Skin epidermis (tissue), 12 donors: ENCODE measurements at regions not wholly inside any gene's neighbourhood (a gene's known extent, or its start where the extent isn't known, plus 50 kb on each side); places are given as distances from the start of the nearest gene placed in this dataset.
"Not testable (repeated sequence)": the region's sequence is repeated elsewhere in the genome, so short reads cannot be mapped to it uniquely, and the experiment has no call there.

Source experiments
- H3K27ac ChIP-seq, 21 experiments: fragments of 200-600 bp; sonication (generic) in 11 of 21; one replicate each; pipeline ENCODE4 v1.5.0; 2020; ENCODE audit warnings: mild to moderate bottlenecking in 3 of 21, inconsistent platforms in 2 of 21, moderate library complexity in 2 of 21
- H3K4me3 ChIP-seq, 7 experiments: fragments of 200-600 bp; sonication (generic) in 2 of 7; one replicate each; pipeline ENCODE4 v1.5.0; 2020; ENCODE audit warnings: inconsistent platforms in 2 of 7, mild to moderate bottlenecking in 2 of 7, moderate library complexity in 1 of 7

DNA sequence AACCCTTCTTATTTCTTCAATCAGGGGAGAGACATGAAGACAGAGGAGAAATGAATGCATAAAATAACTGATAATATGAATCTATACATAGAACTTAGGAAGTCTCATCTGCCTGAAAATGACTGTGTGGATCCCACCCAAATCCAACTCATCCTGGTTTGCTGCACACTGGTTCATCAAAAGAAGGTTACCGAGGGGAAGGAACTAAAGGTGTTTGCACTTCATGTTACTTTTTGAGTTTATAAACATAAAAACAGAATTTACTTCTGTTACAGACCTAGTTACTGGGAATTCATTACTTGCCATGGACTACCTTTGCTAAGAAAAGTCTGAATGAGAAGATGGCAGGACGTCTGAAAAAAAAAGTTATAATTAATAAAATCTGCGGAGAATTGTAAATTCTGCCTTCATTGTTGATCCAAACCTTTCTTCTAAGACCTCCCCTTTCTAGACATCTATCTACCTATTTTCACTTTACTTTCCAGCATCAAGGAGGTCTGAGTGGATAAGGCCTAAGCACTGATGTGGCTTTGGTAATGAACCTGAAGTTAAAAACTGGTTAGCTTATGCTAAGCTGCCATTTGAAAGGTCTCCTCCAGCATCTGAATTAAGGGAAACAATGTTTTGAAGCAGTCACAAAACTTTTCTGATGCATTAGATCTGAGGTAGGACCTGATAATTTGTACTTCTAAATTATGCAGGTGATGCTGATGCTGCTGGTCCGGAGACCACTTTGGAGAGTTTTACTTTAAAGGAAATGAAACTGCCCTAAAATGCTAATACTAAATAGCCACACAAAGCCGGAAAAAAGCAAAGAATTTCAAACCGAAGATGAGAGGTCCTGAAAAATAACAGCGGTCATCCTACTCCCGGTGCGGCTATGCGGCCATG is 84.0 kb downstream of the HFE start:
- Histone ChIP-seq H3K4me3 (peak overlapping the region; percentile 44 to 74 (median 55)), H3K27ac (peak overlapping the region in 20 of 21 experiments; percentile 80 to 98 (median 94))

DNA sequence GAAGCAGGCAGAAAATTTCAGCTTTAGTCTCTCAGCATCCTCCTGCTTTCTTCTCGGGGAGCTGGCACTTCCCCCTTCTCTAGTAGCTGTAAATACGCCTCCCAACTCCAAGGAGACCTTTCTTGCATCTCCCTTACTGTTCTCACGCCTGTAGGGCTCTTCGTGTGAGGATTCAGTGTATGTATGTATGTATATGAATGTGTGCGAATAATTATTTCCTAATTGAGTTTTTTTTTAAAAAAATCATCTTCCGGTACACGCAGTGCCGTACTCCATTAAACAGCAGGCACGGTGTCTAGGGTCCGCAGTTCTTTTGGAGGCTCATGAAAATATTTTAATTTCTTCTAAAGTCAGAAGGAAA is 85.4 kb downstream of the HFE start:
- peak overlapping the region; percentile 66 to 98 (median 94) for H3K27ac ChIP-seq
- peak overlapping the region; percentile 44 to 74 (median 55) for H3K4me3 ChIP-seq

DNA sequence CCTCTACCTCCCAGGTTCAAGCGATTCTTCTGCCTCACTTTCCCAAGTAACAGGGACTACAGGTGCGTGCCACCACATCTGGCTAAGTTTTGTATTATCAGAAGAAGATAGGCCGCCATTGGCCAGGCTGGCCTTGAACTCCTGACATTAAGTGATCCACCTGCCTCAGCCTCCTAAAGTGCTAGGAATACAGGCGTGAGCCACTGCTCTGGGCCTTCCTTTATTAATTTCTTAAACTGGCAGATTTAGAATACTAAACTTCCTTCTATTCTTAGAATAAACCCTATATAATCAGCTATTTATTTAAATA is 86.6 kb downstream of the HFE start:
- H3K4me3 ChIP-seq, result no peak overlapping the region

DNA sequence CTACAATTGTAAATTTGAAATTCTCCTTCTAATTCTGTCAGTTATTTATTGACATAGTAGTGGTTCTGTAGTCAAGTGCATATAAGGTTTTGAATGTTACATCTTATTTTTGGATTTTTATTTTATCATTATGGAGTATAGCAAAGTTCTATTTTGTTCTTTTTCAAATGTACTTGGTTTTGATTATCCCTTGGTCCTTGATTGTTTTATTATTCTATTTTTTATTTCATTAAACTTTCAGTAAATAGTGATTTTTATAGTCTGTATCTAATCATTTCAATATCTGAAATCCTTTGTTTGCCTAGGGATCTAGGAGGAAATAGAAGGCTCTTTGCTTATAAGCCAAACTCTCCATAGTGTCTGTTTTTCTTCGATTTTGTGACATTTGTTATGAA is 87.8 kb downstream of the HFE start:
- H3K4me3 ChIP-seq, result no peak overlapping the region
- no peak overlapping the region for H3K27ac ChIP-seq

More for the DNA sequence above, 86.6 kb downstream of the HFE start:
- peak overlapping the region in 2 of 21 experiments; percentile 94 to 97 for H3K27ac ChIP-seq

DNA sequence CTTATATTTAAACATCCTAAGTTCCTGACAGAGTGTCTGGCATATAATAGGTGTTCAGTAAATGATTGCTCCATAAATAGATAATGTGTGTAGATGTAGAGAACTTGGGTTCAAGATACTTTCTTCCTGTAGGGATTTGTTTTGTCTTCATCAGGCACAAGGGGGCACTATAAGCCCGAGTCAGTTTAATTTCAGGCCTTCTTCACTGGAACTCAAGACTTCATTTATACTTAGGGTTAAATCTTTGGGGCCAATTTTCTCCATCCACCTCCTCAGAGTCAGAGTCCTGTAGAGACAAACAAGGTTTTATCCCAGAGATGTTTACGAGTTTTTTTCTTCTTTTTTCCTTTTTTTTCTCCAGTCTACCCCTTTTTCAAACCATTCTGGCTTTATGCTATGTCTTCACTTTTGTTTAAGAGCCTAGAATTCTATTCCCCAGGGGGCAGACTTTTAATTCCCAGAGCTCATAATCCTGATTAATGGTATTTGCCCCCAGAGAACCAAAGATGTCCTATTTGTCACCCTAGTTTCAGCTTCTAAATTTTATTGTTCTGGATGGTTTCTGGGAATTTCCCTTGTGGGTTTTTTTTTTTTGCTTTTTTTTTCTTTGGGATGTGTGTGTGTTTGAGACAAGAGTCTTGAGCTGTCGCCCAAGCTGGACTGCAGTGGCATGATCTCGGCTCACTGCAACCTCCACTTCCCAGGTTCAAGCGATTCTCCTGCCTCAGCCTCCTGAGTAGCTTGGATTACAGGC is 88.4 kb downstream of the HFE start:
- Histone ChIP-seq H3K27ac (no peak overlapping the region), H3K4me3 (no peak overlapping the region)

DNA sequence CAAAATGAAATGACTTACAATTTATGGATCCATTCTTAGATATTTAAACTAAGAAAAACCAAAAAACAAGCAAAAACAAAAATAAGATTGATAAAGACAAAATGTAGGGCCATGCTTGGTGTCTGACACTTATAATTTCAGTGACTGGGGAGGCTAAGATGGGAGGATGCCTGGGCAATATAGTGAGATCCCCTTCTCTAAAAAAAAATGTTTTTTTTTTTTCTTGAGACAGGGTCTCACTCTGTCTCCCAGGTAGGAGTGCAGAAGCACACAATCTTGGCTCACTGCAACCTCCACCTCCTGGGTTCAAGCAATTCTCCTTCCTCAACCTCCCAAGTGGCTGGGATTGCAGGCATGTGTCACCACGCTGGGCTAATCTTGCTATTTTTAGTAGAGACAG is 92.4 kb downstream of the HFE start:
- Histone ChIP-seq H3K4me3 (no peak overlapping the region), H3K27ac (no peak overlapping the region)

DNA sequence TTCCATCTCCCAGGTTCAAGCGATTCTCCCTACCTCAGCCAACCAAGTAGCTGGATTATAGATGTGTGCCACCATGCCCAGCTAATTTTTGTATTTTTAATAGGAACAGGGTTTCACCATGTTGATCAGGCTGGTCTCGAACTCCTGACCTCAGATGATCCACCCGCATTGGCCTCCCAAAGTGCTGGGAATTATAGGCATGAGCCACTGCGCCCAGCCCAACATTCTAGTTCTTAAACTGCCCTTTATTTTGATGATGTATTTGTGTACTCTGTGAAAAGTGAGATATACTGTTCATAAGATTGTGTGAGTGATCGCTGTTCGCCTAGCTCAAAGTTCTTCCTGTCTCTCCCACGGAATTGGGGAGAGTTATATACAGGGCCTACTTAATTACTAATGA is 93.1 kb downstream of the HFE start:
- Histone ChIP-seq H3K27ac (peak overlapping the region in 1 of 21 experiments; percentile 36), H3K4me3 (no peak overlapping the region)

DNA sequence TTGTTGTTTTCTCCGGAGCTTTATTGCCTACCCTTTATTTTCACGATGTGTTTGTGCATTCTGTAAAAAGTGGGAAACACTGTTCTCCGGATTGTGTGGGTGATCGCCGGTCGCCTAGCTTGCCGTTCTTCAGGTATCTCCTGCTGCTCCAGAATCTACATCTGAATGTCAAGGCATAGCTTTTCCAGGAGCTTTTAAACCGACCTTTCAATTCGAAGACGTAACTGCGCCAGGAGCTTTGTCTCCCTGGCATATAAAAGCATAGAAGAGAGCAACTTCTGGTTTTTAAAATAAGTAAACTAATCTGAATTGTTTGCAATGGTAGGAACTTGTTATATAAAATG is 96.0 kb downstream of the HFE start:
- peak overlapping the region in 17 of 21 experiments; percentile 7 to 86 (median 63) for H3K27ac ChIP-seq
- peak overlapping the region; percentile 30 to 50 (median 35) for H3K4me3 ChIP-seq

DNA sequence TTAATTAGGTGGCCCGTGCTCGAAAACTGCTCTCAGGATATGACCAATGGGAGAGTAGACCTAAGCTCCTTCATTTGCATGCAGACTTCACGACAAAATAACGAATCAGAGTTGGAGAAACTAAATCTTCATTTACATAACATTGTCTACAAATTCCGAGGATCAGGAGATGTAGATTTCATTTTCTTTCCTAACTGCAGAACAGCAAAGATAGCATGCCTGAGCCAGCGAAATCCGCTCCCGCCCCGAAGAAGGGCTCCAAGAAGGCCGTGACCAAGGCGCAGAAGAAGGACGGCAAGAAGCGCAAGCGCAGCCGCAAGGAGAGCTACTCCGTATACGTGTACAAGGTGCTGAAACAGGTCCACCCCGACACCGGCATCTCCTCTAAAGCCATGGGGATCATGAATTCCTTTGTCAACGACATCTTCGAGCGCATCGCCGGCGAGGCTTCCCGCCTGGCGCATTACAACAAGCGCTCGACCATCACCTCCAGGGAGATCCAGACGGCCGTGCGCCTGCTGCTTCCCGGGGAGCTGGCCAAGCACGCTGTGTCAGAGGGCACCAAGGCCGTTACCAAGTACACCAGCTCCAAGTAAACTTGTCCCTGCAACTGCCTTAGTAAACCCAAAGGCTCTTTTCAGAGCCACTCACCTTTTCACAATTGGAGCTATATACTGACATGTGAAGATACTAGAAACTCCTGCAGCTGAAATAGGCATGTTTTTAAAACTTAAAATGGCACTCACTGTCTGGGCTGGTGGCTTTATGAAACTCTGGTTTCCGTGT is 96.5 kb downstream of the HFE start:
- peak overlapping the region in 17 of 21 experiments; percentile 19 to 86 (median 63) for H3K27ac ChIP-seq
- peak overlapping the region; percentile 30 to 50 (median 35) for H3K4me3 ChIP-seq

DNA sequence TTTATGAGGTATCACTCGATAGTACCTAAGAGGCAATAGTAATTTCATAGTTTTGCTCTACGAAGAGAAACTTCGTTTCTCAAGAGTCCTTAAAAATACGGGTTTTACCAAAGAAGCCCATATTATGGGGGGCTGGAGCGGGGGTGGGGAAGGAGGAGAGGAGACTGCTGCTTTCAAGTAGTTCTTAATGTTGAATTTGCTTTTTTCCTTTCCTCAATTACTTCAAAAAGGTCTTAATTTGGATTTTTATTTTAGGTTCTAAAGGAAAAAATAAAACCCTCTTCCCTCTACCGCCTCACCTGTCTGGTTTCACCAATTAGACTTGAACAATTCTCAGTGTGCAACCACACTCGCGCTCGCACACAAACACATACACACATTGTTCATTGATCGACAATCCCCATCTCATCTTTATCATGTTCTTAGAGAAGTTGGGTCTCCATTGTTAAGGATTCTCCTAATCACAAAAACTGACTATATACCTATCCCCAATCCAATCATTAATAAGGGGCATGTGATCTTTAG is 97.2 kb downstream of the HFE start:
- Histone ChIP-seq H3K4me3 (peak overlapping the region in 4 of 7 experiments; percentile 30 to 50 (median 40)), H3K27ac (peak overlapping the region in 10 of 21 experiments; percentile 37 to 86 (median 66))

DNA sequence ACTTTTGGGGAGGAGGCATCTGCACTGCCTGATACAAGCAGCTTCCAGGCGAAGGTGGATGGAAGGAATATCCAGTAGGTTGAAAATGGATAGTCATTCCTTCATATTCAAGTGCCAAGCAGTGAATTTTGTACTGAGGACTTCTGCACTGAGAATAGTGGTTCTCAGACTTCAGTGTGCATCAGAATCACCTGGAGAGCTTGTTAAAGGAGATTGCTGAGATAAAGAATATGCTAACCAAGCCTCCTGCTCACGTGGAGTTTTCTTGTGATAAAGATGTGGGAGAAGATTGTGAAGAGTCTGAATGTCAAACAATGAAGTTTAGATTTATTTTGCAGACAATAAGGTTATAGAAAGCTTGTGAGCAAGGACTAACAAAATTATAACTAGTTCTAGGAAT is 97.8 kb downstream of the HFE start:
- Histone ChIP-seq H3K27ac (no peak overlapping the region), H3K4me3 (no peak overlapping the region)

DNA sequence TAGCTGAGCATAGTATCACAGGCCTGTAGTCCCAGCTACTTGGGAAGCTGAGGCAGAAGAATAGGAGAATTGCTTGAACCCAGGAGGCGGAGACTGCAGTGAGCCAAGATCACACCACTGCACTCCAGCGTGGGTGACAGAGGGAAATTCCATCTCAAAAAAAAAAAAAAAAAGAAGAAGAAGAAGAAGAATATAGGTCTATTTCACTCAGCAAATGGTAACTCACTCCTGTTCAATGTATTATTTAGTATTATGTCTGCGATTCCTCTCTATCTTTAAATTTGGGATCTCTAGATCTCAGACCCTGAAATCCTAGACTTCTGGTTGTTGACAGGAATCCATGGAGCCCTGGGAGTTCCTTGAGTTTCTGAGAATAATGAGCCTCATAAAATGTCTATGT is 98.6 kb downstream of the HFE start:
- Histone ChIP-seq H3K27ac (no peak overlapping the region), H3K4me3 (no peak overlapping the region)

DNA sequence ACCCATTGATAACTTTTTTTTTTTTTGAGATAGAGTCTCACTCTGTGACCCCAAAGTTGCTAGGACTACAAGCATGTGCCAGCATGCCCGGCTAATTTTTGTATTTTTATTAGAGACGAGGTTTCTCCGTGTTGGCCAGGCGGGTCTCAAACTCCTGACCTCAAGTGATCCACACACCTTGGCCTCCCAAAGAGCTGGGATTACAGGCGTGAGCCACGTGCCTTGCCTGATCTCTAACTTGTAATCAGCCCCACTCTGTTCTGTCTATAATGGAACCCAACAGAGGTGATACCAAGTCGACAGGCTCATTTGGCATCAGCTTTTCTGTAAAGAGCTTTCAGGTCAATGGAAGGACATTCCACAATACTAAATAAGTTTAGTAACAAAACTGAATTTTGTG is 99.4 kb downstream of the HFE start:
- Histone ChIP-seq H3K27ac (no peak overlapping the region), H3K4me3 (no peak overlapping the region)

DNA sequence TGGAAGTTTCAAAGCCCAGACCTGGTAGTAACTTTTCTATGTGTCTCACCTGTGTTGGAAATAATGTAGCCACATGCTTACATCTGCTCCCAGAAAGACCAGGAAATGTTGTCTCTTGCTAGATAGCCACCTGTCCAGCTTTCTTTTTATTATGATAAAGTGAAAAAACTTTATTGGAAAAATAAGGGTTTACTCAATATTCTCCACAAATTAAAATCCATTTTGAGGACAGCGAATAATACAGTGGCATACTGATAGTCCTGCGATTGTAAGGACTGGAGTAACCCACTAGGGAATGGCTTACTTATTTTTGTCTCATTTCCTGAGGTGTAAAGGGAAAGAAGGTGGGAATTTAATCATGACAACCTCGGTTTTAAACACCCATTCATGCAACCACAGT is 100.1 kb downstream of the HFE start:
- Histone ChIP-seq H3K27ac (no peak overlapping the region), H3K4me3 (no peak overlapping the region)

DNA sequence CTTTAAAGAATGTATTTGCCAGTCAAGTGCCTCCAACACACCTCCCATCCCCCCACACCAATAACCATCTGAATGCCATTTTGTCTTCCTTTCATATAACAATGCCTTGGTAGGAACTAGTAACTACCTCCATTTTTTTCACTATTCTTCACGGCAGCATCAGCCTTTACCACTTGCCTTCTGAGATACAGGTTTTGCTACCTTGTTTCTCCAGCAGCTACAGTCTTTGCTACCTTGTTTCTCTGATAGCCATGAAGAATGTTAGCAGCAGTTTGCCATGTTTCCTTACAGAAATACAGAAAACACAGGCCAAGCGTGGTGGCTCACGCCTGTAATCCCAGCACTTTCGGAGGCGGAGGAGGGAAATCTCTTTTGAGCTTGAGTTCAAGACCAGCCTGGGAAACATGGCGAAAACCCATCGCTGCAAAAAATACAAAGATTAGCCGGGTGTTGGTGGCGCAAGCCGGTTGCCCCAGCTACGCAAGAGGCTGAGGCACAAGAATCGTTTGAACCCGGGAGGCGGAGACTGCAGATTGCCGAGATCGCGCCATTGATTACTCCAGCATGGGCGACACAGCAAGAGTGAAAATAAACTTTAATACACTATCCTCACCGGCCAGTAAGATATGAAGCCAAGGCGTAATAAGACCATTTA is 100.9 kb downstream of the HFE start:
- Histone ChIP-seq H3K27ac (peak overlapping the region in 19 of 21 experiments; percentile 20 to 86 (median 69)), H3K4me3 (peak overlapping the region; percentile 34 to 60 (median 45))

DNA sequence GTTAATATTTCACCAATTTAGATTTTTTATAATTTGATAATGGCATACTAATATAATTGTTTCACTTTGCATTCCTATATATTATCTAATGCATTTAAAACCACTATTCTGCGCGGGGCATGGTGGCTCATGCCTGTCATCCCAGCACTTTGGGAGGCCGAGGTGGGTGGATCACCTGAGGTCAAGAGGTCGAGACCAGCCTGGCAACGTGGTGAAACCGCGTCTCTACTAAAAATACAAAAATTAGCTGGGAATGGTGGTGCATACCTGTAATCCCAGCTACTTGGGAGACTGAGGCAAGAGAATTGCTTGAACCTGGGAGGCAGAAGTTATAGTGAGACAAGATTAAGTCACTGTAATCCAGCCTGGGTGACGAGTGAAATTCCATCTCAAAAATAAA is 104.3 kb downstream of the HFE start:
- not testable (repeated sequence) for H3K4me3 ChIP-seq, H3K27ac ChIP-seq

DNA sequence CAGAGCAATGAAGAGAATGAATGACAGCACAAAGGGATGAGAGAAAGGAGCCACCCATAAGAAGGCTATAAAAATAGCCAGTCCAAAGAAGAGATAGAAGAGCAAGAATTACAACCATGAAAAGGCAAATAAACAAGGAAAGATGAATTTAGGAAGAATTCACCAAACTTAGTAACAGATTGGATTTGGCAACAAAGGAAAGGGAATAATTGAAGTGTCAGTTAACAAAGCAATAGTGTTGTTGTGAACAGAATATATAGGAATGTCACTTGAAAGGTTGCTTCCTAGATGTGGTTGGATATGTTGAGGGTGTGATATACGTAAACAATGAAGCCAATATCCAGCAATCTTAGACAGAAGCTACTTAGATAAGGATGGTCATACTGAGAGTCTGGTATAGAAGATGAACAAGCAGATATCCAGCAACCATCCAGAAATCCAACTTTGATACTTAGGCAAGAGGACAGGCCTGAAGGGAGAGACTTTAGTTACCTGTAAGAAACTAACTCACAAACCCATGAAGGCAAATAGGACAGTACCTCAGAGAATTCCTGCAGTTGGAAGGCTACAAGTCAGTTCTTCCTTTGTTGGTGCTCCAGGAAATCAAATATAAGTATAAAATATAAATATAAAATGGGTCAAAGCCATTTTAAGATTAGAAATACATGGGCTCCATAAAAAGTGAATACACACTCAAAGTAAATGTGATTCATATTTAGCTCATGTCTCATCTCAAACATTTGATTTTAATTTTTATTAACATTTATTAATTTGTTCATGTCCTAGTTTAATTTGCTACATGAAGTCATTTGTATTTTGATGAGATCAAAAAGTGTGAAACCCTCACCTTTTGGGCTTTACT is 106.5 kb downstream of the HFE start:
- H3K4me3 ChIP-seq, result no peak overlapping the region
- no peak overlapping the region for H3K27ac ChIP-seq

DNA sequence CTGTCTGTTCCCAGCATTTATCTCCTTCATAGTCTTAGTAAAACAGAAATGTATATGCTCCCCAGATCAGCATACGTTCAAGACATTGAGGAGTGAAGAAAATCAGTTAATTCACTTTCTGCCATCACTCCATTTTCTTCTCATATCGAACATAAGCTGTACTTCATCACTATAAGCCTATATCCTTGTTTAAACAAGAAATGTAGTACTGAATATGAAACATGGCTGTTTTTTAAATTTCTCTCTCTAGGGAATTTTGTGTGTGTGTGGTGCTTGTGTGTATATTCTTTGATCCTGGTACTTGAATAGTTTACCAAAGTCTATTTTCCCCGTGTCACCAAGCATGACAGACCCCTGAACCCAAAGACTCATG is 107.1 kb downstream of the HFE start:
- Histone ChIP-seq H3K4me3 (no peak overlapping the region), H3K27ac (peak overlapping the region in 8 of 21 experiments; percentile 31 to 84 (median 78))
